Panc1 (cell line): ENCODE measurements at regions not wholly inside any gene's neighbourhood (a gene's known extent, or its start where the extent isn't known, plus 50 kb on each side); places are given as distances from the start of the nearest gene placed in this dataset.

Experiments
- CTCF ChIP-seq: fragments of 450-650 bp; IDR thresholded peaks from 2 replicates; pipeline ENCODE4 v1.5.1; 2017; ENCODE audit warnings: mild to moderate bottlenecking
- REST ChIP-seq, 2 experiments: IDR thresholded peaks; 2 replicates each; pipeline ENCODE4 v1.6.1; 2011 to 2012; ENCODE audit warnings: low read depth in 2 of 2, control low read depth in 1 of 2, low read length in 1 of 2, mild to moderate bottlenecking in 1 of 2, moderate library complexity in 1 of 2; ENCODE audit not compliant: insufficient read depth in 1 of 2

GRCh38 chr1:178634445-178634844, 90.6 kb upstream of the RALGPS2 start:
- TF ChIP-seq CTCF (no peak), REST (IDR thresholded peaks at IDR 0.05; ENCODE audit: insufficient read depth in 1 of 2, low read depth in 2 of 2, low read length in 1 of 2) (no peak)
